K562 (cell line): ENCODE measurements at regions not wholly inside any gene's neighbourhood (a gene's known extent, or its start where the extent isn't known, plus 50 kb on each side); places are given as distances from the start of the nearest gene placed in this dataset.

Source experiments
- MGA ChIP-seq: fragments of 450-650 bp; IDR thresholded peaks from 2 replicates; pipeline ENCODE4 v1.6.1; 2016; ENCODE audit warnings: mild to moderate bottlenecking, moderate library complexity
- PYGO2 ChIP-seq: fragments of 450-650 bp; IDR thresholded peaks from 2 replicates; pipeline ENCODE4 v1.6.1; 2016; ENCODE audit warnings: mild to moderate bottlenecking, missing genetic modification characterization, moderate library complexity, missing compliant biosample characterization
- TEAD1 ChIP-seq, 2 experiments: fragments of 450-650 bp in 1 of 2; sonication (generic) in 1 of 2; formaldehyde crosslinking; IDR thresholded peaks; 2 replicates each; pipeline versions ENCODE4 v1.4.0 to v1.8.0; 2020 to 2022; ENCODE audit warnings: mild to moderate bottlenecking in 2 of 2, missing genetic modification reagents in 1 of 2
- ZNF518B ChIP-seq: fragments of 250-450 bp; sonication (Bioruptor Pico); IDR thresholded peaks from 2 replicates; pipeline ENCODE4 v1.5.0; 2021; ENCODE audit warnings: mild to moderate bottlenecking, moderate library complexity
- ZNF77 ChIP-seq: fragments of 250-450 bp; sonication (Bioruptor Pico); IDR thresholded peaks from 2 replicates; pipeline ENCODE4 v1.5.0; 2020
- TF ChIP-seq, protein P1 (sequence below), 2 experiments: fragments of 450-650 bp; IDR thresholded peaks; 2 replicates each; pipeline ENCODE4 v1.6.1; 2016
- TF ChIP-seq, protein P2 (sequence below): fragments of 250-450 bp; sonication (Bioruptor Pico); IDR thresholded peaks from 2 replicates; pipeline ENCODE4 v1.4.0; 2020; ENCODE audit warnings: mild to moderate bottlenecking
- TF ChIP-seq, protein P3 (sequence below): fragments of 450-650 bp; formaldehyde crosslinking; conservative IDR thresholded peaks from 2 replicates; pipeline ENCODE4 v1.4.0; 2022; ENCODE audit warnings: mild to moderate bottlenecking, missing genetic modification characterization

DNA sequence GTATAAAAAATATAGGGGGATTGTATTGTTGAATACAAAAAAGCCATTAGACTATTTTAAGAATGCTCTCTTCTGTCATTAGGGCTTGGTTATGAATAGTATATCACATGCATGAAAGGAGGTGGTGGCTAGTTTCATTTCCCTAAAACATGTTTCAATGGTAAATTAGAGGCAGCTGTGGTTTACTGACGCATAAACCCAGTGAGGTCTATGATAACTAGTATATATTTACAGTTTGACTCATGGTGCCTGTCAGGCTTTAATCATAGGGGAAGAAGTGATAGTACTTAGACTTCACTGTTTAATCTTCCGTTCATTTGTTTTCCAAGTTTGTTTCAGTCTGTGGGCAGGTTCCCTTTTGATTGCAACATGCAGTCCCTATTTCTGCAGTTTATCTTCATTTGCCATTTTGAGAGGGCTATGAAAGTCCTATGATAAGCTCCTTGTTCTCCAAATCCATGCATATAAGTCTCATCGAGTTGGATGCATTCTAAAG is 55.1 kb upstream of the MAP4K3 start (continued):
- no peak for TF ChIP-seq MGA
- TF ChIP-seq ZNF518B (CRISPR knock-in tag), result no peak
- TF ChIP-seq, protein P1, sequence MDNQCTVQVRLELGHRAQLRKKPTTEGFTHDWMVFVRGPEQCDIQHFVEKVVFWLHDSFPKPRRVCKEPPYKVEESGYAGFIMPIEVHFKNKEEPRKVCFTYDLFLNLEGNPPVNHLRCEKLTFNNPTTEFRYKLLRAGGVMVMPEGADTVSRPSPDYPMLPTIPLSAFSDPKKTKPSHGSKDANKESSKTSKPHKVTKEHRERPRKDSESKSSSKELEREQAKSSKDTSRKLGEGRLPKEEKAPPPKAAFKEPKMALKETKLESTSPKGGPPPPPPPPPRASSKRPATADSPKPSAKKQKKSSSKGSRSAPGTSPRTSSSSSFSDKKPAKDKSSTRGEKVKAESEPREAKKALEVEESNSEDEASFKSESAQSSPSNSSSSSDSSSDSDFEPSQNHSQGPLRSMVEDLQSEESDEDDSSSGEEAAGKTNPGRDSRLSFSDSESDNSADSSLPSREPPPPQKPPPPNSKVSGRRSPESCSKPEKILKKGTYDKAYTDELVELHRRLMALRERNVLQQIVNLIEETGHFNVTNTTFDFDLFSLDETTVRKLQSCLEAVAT (IDR thresholded peaks at IDR 0.05), result no peak
- TF ChIP-seq PYGO2 (tag), result no peak
- TF ChIP-seq TEAD1 (CRISPR knock-in tag; IDR thresholded peaks at IDR 0.05), result no peak
- TF ChIP-seq, protein P2, sequence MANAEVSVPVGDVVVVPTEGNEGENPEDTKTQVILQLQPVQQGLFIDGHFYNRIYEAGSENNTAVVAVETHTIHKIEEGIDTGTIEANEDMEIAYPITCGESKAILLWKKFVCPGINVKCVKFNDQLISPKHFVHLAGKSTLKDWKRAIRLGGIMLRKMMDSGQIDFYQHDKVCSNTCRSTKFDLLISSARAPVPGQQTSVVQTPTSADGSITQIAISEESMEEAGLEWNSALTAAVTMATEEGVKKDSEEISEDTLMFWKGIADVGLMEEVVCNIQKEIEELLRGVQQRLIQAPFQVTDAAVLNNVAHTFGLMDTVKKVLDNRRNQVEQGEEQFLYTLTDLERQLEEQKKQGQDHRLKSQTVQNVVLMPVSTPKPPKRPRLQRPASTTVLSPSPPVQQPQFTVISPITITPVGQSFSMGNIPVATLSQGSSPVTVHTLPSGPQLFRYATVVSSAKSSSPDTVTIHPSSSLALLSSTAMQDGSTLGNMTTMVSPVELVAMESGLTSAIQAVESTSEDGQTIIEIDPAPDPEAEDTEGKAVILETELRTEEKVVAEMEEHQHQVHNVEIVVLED, result no peak
- TF ChIP-seq ZNF77 (CRISPR knock-in tag), result no peak
- TF ChIP-seq, protein P3, sequence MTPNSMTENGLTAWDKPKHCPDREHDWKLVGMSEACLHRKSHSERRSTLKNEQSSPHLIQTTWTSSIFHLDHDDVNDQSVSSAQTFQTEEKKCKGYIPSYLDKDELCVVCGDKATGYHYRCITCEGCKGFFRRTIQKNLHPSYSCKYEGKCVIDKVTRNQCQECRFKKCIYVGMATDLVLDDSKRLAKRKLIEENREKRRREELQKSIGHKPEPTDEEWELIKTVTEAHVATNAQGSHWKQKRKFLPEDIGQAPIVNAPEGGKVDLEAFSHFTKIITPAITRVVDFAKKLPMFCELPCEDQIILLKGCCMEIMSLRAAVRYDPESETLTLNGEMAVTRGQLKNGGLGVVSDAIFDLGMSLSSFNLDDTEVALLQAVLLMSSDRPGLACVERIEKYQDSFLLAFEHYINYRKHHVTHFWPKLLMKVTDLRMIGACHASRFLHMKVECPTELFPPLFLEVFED (CRISPR knock-in tag), result no peak
